A549 (cell line): ENCODE measurements at regions not wholly inside any gene's neighbourhood (a gene's known extent, or its start where the extent isn't known, plus 50 kb on each side); places are given as distances from the start of the nearest gene placed in this dataset.

Experiments used
- ATAC-seq, 2 experiments: fragments of 200-7000 bp in 1 of 2; fragments of >200 bp in 1 of 2; cut with Nextera tagmentation in 1 of 2; cut with Tn5 transposase in 1 of 2; 3 replicates each; pipeline versions ENCODE4 v1.8.0 to v1.9.1; 2018 to 2020; ENCODE audit warnings: mild to moderate bottlenecking in 1 of 2, moderate library complexity in 1 of 2
- CTCF ChIA-PET: fragments of 300-600 bp; sonication (Branson Sonifier 250); formaldehyde crosslinking; extraction: SDS; loops from one replicate; lab custom pipeline; 2021; ENCODE audit warnings: antibody characterized with exemption, inconsistent platforms; lab: Yijun Ruan, JAX
- POLR2A ChIA-PET: fragments of 350-600 bp; formaldehyde crosslinking; extraction: SDS; loops from one replicate; lab custom pipeline; 2021; ENCODE audit warnings: antibody characterized with exemption, inconsistent platforms; lab: Yijun Ruan, JAX
- DNase-seq, 2 experiments: peaks; one replicate each; pipeline versions ENCODE4 v3.0.0 to v3.0.0-alpha.2; 2011 to 2016; ENCODE audit warnings: low read depth in 1 of 2, low spot score in 1 of 2
- FAIRE-seq: peaks from 2 replicates; lab custom pipeline; 2011; peaks lifted over from hg19 to GRCh38; lab: Jason Lieb, UNC
- H3K27ac ChIP-seq, 2 experiments: fragments of >200 bp; sonication (Bioruptor Twin); formaldehyde crosslinking; 3 replicates each; pipeline ENCODE4 v1.5.1; 2016 to 2017
- H3K4me1 ChIP-seq: fragments of >200 bp; sonication (Bioruptor Twin); formaldehyde crosslinking; 3 replicates; pipeline ENCODE4 v1.6.1; 2016
- H3K4me2 ChIP-seq: fragments of >200 bp; sonication (Bioruptor Twin); formaldehyde crosslinking; 3 replicates; pipeline ENCODE4 v1.6.1; 2016
- H3K4me3 ChIP-seq: fragments of >200 bp; sonication (Bioruptor Twin); formaldehyde crosslinking; 3 replicates; pipeline ENCODE4 v1.5.1; 2016
- H3K9me3 ChIP-seq: fragments of >200 bp; sonication (Bioruptor Twin); formaldehyde crosslinking; 3 replicates; pipeline ENCODE4 v1.6.1; 2016
- BHLHE40 ChIP-seq: IDR thresholded peaks from 2 replicates; pipeline ENCODE4 v1.6.1; 2012; ENCODE audit warnings: low read depth, low read length, inconsistent platforms
- CBX8 ChIP-seq: fragments of 200-600 bp; sonication (generic); IDR thresholded peaks from 2 replicates; pipeline ENCODE4 v1.6.1; 2016
- CTCF ChIP-seq: fragments of >200 bp; sonication (Bioruptor Twin); formaldehyde crosslinking; IDR thresholded peaks from 3 replicates; pipeline ENCODE4 v1.5.1; 2016
- EHF ChIP-seq: fragments of 250-450 bp; sonication (Bioruptor Pico); IDR thresholded peaks from 2 replicates; pipeline ENCODE4 v1.5.0; 2020; ENCODE audit warnings: mild to moderate bottlenecking
- FOSB ChIP-seq: fragments of 250-450 bp; sonication (Bioruptor Pico); IDR thresholded peaks from 2 replicates; pipeline ENCODE4 v1.5.0; 2020; ENCODE audit warnings: mild to moderate bottlenecking, moderate library complexity
- HOXB13 ChIP-seq: fragments of 250-450 bp; sonication (Bioruptor Pico); IDR thresholded peaks from 2 replicates; pipeline ENCODE4 v1.5.0; 2020; ENCODE audit warnings: low read depth, mild to moderate bottlenecking, moderate library complexity
- KDM1A ChIP-seq: fragments of 200-600 bp; sonication (generic); IDR thresholded peaks from 2 replicates; pipeline ENCODE4 v1.6.1; 2016; ENCODE audit warnings: low read depth, mild to moderate bottlenecking
- MAZ ChIP-seq: fragments of 150-350 bp; IDR thresholded peaks from 2 replicates; pipeline ENCODE4 v1.6.1; 2014; ENCODE audit warnings: antibody characterized with exemption, low read depth, low read length, borderline replicate concordance
- NPAS2 ChIP-seq: fragments of 250-450 bp; sonication (Bioruptor Pico); IDR thresholded peaks from 2 replicates; pipeline ENCODE4 v1.8.0; 2022; ENCODE audit warnings: mild to moderate bottlenecking, moderate library complexity, borderline replicate concordance
- NR3C1 ChIP-seq: fragments of >200 bp; sonication (Bioruptor Twin); formaldehyde crosslinking; IDR thresholded peaks from 3 replicates; pipeline ENCODE4 v1.6.1; 2017
- POLR2A ChIP-seq: IDR thresholded peaks from 2 replicates; pipeline ENCODE4 v1.6.1; 2012; ENCODE audit warnings: mild to moderate bottlenecking, low read length
- RAD21 ChIP-seq, 2 experiments: fragments of >200 bp in 1 of 2; sonication (Bioruptor Twin) in 1 of 2; formaldehyde crosslinking in 1 of 2; IDR thresholded peaks in 1 of 2; conservative IDR thresholded peaks in 1 of 2; 2 replicates in 1 of 2; 3 replicates in 1 of 2; pipeline ENCODE4 v1.6.1; 2012 to 2018; ENCODE audit warnings: inconsistent platforms in 1 of 2
- RARB ChIP-seq: fragments of 250-450 bp; sonication (Bioruptor Pico); IDR thresholded peaks from 2 replicates; pipeline ENCODE4 v1.8.0; 2021; ENCODE audit warnings: mild to moderate bottlenecking, moderate library complexity
- RCOR1 ChIP-seq: fragments of 150-350 bp; IDR thresholded peaks from 2 replicates; pipeline ENCODE4 v1.6.1; 2014; ENCODE audit warnings: antibody characterized with exemption, low read length, low read depth
- RFX5 ChIP-seq: fragments of 450-650 bp; IDR thresholded peaks from 2 replicates; pipeline ENCODE4 v1.7.1; 2014; ENCODE audit warnings: antibody characterized with exemption, mild to moderate bottlenecking, moderate library complexity
- RNF2 ChIP-seq: fragments of 200-600 bp; sonication (generic); IDR thresholded peaks from 2 replicates; pipeline ENCODE4 v1.6.1; 2016; ENCODE audit warnings: low read depth, mild to moderate bottlenecking, antibody characterized with exemption, moderate library complexity, borderline replicate concordance
- SREBF2 ChIP-seq: fragments of 450-650 bp; IDR thresholded peaks from 2 replicates; pipeline ENCODE4 v1.6.1; 2014; ENCODE audit warnings: mild to moderate bottlenecking, moderate library complexity
- ZFP36 ChIP-seq: fragments of 450-650 bp; IDR thresholded peaks from 2 replicates; pipeline ENCODE4 v1.6.1; 2014; ENCODE audit warnings: borderline replicate concordance; ENCODE audit not compliant: partially characterized antibody
- WGBS: methylation state at CpG from one replicate; pipeline ENCODE4 v1.1.6; 2017; ENCODE audit errors: missing lambda C conversion rate; 5-methylcytosine and 5-hydroxymethylcytosine counted together
- TF ChIP-seq, protein P1 (sequence below): IDR thresholded peaks from 2 replicates; pipeline ENCODE4 v1.6.1; 2012; ENCODE audit warnings: low read depth, borderline replicate concordance
- TF ChIP-seq, protein P2 (sequence below): IDR thresholded peaks from 2 replicates; pipeline ENCODE4 v1.6.1; 2012
- TF ChIP-seq, protein P3 (sequence below): fragments of 150-350 bp; IDR thresholded peaks from 2 replicates; pipeline ENCODE4 v1.6.1; 2014; ENCODE audit warnings: low read depth, mild to moderate bottlenecking, low read length

- FAIRE-seq (no peak), DNase-seq (no peak), ATAC-seq (no peak)
- CTCF ChIA-PET, result no interaction called here
- H3K9me3 ChIP-seq, result no peaks in the 10 kb centered on the region
- H3K4me3 ChIP-seq, result no peak overlapping the region
- WGBS, result 0% methylated on average over 1 of the region's 1 CpG
- POLR2A ChIA-PET, result no interaction called here
- TF ChIP-seq BHLHE40, result no peak
- no peaks in the 10 kb centered on the region for H3K4me1 ChIP-seq
- H3K27ac ChIP-seq, result no peak overlapping the region
- no peak overlapping the region for H3K4me2 ChIP-seq
Measured at GRCh38 chr3:135840436-135840835, 125.1 kb upstream of the PPP2R3A start.

DNA sequence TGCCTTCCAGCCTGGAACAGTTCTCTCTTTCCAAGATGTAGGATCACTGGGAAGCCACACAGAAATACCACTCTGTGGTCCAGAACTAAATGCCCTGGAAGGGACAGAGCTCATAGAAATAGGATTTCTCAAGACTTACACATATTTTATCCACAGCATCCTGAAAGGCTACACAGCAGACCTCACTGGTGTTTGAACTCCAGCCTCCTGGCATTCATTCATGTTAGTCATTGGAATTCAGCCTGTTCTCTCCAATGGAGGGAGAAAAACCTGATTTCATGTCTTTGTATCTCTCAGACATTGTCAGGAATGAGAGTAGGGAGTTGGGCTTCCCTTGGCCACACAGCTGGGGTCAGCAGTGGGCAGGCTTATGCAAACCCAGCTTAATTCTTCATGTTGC lies 121.1 kb upstream of the PPP2R3A start:
- H3K27ac ChIP-seq, result no peak overlapping the region
- no peak for DNase-seq
- TF ChIP-seq, protein P1, sequence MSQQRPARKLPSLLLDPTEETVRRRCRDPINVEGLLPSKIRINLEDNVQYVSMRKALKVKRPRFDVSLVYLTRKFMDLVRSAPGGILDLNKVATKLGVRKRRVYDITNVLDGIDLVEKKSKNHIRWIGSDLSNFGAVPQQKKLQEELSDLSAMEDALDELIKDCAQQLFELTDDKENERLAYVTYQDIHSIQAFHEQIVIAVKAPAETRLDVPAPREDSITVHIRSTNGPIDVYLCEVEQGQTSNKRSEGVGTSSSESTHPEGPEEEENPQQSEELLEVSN, result no peak
- TF ChIP-seq KDM1A, result no peak
- no peak for TF ChIP-seq HOXB13 (CRISPR knock-in tag)
- no peak for TF ChIP-seq NPAS2 (CRISPR knock-in tag)
- no peak for TF ChIP-seq NR3C1
- TF ChIP-seq POLR2A, result no peak
- no peak for TF ChIP-seq RFX5
- TF ChIP-seq CTCF, result no peak
- no peak for TF ChIP-seq RARB (CRISPR knock-in tag)
- no peak for FAIRE-seq
- CTCF ChIA-PET, result no interaction called here
- no peak overlapping the region for H3K4me2 ChIP-seq
- ATAC-seq, result no peak
- no peaks in the 10 kb centered on the region for H3K9me3 ChIP-seq
- H3K4me3 ChIP-seq, result no peak overlapping the region
- no peaks in the 10 kb centered on the region for H3K4me1 ChIP-seq
- POLR2A ChIA-PET, result no interaction called here

DNA sequence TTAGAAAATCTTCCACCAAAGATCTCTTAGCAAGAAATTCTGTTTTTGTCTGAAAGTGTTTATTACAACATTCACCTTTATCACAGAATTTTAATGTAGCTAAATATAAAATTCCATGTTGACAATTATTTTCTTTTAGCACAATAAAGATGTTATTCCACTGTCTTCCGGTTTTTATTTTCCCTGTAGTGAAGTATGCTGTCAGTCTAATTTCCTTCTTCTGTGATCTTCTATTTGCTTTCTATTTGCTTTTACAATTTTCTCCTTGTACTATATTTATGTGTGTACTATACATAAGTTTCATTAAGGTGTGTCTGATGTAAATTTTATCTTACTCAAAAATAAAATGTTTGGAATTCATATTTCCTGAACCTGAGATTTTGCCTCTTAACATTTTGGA lies 117.5 kb upstream of the PPP2R3A start:
- Histone ChIP-seq H3K4me3 (no peak overlapping the region), H3K4me2 (no peak overlapping the region), H3K9me3 (no peaks in the 10 kb centered on the region), H3K4me1 (no peaks in the 10 kb centered on the region), H3K27ac (no peak overlapping the region)
- TF ChIP-seq MAZ (no peak), CBX8 (no peak), EHF (no peak), FOSB (no peak), NR3C1 (no peak), RCOR1 (no peak), RNF2 (no peak), SREBF2 (no peak), RAD21 (conservative IDR thresholded peaks at IDR 0.05 in 1 of 2, IDR thresholded peaks at IDR 0.05 in 1 of 2) (no peak), ZFP36 (no peak)
- TF ChIP-seq, protein P2, sequence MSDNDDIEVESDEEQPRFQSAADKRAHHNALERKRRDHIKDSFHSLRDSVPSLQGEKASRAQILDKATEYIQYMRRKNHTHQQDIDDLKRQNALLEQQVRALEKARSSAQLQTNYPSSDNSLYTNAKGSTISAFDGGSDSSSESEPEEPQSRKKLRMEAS, result no peak
- TF ChIP-seq, protein P3, sequence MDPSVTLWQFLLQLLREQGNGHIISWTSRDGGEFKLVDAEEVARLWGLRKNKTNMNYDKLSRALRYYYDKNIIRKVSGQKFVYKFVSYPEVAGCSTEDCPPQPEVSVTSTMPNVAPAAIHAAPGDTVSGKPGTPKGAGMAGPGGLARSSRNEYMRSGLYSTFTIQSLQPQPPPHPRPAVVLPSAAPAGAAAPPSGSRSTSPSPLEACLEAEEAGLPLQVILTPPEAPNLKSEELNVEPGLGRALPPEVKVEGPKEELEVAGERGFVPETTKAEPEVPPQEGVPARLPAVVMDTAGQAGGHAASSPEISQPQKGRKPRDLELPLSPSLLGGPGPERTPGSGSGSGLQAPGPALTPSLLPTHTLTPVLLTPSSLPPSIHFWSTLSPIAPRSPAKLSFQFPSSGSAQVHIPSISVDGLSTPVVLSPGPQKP, result no peak
- no peak for FAIRE-seq
- CTCF ChIA-PET, result no interaction called here
- WGBS, result 33% methylated on average over 1 of the region's 1 CpG
- DNase-seq, result no peak
- POLR2A ChIA-PET, result no interaction called here
- ATAC-seq, result no peak
